ENCODE measurements at regions not wholly inside any gene's neighbourhood (a gene's known extent, or its start where the extent isn't known, plus 50 kb on each side); places are given as distances from the start of the nearest gene placed in this dataset.

GRCh38 chr3:55204417-55204816 is 276.6 kb upstream of the LRTM1 start:
- TF ChIP-seq, protein P1, sequence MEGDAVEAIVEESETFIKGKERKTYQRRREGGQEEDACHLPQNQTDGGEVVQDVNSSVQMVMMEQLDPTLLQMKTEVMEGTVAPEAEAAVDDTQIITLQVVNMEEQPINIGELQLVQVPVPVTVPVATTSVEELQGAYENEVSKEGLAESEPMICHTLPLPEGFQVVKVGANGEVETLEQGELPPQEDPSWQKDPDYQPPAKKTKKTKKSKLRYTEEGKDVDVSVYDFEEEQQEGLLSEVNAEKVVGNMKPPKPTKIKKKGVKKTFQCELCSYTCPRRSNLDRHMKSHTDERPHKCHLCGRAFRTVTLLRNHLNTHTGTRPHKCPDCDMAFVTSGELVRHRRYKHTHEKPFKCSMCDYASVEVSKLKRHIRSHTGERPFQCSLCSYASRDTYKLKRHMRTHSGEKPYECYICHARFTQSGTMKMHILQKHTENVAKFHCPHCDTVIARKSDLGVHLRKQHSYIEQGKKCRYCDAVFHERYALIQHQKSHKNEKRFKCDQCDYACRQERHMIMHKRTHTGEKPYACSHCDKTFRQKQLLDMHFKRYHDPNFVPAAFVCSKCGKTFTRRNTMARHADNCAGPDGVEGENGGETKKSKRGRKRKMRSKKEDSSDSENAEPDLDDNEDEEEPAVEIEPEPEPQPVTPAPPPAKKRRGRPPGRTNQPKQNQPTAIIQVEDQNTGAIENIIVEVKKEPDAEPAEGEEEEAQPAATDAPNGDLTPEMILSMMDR (IDR thresholded peaks at IDR 0.05; ENCODE audit: low read length), result no peak
- TF ChIP-seq EZH2 (IDR thresholded peaks at IDR 0.05; ENCODE audit: borderline replicate concordance, low read length), result no peak

Data from OCI-LY1 (cell line).